ENCODE measurements at regions not wholly inside any gene's neighbourhood (a gene's known extent, or its start where the extent isn't known, plus 50 kb on each side); places are given as distances from the start of the nearest gene placed in this dataset.

DNA sequence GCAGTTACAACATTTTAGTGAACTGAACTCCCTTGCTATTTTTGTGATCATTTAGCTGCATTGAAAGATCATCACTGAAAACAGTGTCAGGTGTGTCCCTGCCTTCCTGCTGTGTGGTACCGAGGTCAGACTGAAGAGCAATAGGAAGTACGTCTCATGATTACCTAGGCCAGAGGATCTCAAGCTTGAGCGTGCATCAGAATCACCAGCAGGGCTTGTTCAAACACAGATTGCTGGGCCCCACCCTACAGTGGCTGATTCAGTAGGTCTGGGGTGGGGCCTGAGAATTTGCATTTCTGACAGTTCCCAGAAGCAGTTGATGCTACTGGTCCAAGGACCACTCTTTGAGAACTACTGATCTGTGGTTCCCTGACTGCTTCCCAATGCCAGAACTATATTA lies 159.6 kb downstream of the ACTL7B start:
- Histone ChIP-seq H3K4me1 (ENCODE audit: insufficient read depth, low read length) (no peaks in the 10 kb centered on the region), H3K9ac (ENCODE audit: low read length) (no peak overlapping the region), H3K4me3 (ENCODE audit: insufficient read depth, low read depth, low read length) (no peak overlapping the region), H2AFZ (ENCODE audit: low read depth, low read length) (no peak overlapping the region), H3K4me2 (ENCODE audit: low read length) (no peak overlapping the region), H3K79me2 (ENCODE audit: insufficient read depth, low read length) (no peaks in the 10 kb centered on the region), H3K27ac (ENCODE audit: low read depth, low read length) (no peak overlapping the region), H3K9me3 (ENCODE audit: insufficient read depth, low read depth, low read length) (peaks cover 17% of the 10 kb centered on the region), H3K36me3 (ENCODE audit: insufficient read depth, low read length) (no peaks in the 10 kb centered on the region), H4K20me1 (ENCODE audit: insufficient read depth, low read length) (no peaks in the 10 kb centered on the region), H3K27me3 (ENCODE audit: insufficient read depth, low read length) (no peaks in the 10 kb centered on the region)
- Mint-ChIP-seq H3K9me3 (ENCODE audit: unreplicated experiment) (peaks cover 23% of the 10 kb centered on the region), H3K4me1 (ENCODE audit: low read depth, unreplicated experiment) (no peaks in the 10 kb centered on the region), H3K4me3 (ENCODE audit: unreplicated experiment) (no peak overlapping the region), H3K27ac (ENCODE audit: unreplicated experiment) (no peak overlapping the region), H3K36me3 (ENCODE audit: low read depth, unreplicated experiment) (no peaks in the 10 kb centered on the region), H3K27me3 (ENCODE audit: low read depth, unreplicated experiment) (peaks cover 4% of the 10 kb centered on the region)
- FAIRE-seq (no peak), DNase-seq (ENCODE audit: low read depth) (no peak)
- no peak for TF ChIP-seq EZH2 (IDR thresholded peaks at IDR 0.05; ENCODE audit: insufficient read depth, low read length)
- TF ChIP-seq, protein P1, sequence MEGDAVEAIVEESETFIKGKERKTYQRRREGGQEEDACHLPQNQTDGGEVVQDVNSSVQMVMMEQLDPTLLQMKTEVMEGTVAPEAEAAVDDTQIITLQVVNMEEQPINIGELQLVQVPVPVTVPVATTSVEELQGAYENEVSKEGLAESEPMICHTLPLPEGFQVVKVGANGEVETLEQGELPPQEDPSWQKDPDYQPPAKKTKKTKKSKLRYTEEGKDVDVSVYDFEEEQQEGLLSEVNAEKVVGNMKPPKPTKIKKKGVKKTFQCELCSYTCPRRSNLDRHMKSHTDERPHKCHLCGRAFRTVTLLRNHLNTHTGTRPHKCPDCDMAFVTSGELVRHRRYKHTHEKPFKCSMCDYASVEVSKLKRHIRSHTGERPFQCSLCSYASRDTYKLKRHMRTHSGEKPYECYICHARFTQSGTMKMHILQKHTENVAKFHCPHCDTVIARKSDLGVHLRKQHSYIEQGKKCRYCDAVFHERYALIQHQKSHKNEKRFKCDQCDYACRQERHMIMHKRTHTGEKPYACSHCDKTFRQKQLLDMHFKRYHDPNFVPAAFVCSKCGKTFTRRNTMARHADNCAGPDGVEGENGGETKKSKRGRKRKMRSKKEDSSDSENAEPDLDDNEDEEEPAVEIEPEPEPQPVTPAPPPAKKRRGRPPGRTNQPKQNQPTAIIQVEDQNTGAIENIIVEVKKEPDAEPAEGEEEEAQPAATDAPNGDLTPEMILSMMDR (IDR thresholded peaks at IDR 0.05; ENCODE audit: insufficient read depth, low read depth, low read length): no peak

DNA sequence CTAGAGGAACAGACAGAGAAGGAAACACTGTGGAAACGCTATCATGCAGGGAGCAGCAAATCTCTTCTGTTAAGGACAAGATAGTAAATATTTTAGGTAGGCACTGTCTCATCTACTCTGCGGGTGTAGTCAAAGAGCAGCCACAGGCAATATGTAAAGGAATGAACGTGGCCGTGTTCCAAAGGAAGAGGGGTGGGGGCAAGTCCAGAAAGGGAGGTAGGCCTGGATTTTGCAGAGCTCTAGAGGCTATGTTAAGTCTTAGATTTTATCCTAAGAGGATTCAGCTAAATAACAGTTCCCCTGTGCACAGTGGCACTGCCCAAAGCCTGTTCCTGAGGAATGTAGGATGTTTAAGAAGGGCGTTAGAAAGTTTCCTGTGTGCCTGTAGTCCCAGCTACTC lies 161.6 kb downstream of the ACTL7B start:
- Mint-ChIP-seq H3K4me3 (ENCODE audit: unreplicated experiment) (no peak overlapping the region), H3K27me3 (ENCODE audit: low read depth, unreplicated experiment) (peaks cover 4% of the 10 kb centered on the region), H3K27ac (ENCODE audit: unreplicated experiment) (no peak overlapping the region), H3K4me1 (ENCODE audit: low read depth, unreplicated experiment) (no peaks in the 10 kb centered on the region), H3K36me3 (ENCODE audit: low read depth, unreplicated experiment) (no peaks in the 10 kb centered on the region), H3K9me3 (ENCODE audit: unreplicated experiment) (peaks cover 23% of the 10 kb centered on the region)
- no peaks in the 10 kb centered on the region for H3K27me3 ChIP-seq (ENCODE audit: insufficient read depth, low read length)
- H3K4me2 ChIP-seq (ENCODE audit: low read length): no peak overlapping the region
- H3K36me3 ChIP-seq (ENCODE audit: insufficient read depth, low read length): no peaks in the 10 kb centered on the region
- no peak overlapping the region for H2AFZ ChIP-seq (ENCODE audit: low read depth, low read length)
- DNase-seq (ENCODE audit: low read depth): no peak
- H3K4me3 ChIP-seq (ENCODE audit: insufficient read depth, low read depth, low read length): no peak overlapping the region
- peaks cover 17% of the 10 kb centered on the region for H3K9me3 ChIP-seq (ENCODE audit: insufficient read depth, low read depth, low read length)
- TF ChIP-seq EZH2 (IDR thresholded peaks at IDR 0.05; ENCODE audit: insufficient read depth, low read length): no peak
- TF ChIP-seq, protein P1 (IDR thresholded peaks at IDR 0.05; ENCODE audit: insufficient read depth, low read depth, low read length): no peak
- H4K20me1 ChIP-seq (ENCODE audit: insufficient read depth, low read length): no peaks in the 10 kb centered on the region
- H3K9ac ChIP-seq (ENCODE audit: low read length): no peak overlapping the region
- FAIRE-seq: no peak
- H3K4me1 ChIP-seq (ENCODE audit: insufficient read depth, low read length): no peaks in the 10 kb centered on the region
- no peak overlapping the region for H3K27ac ChIP-seq (ENCODE audit: low read depth, low read length)
- no peaks in the 10 kb centered on the region for H3K79me2 ChIP-seq (ENCODE audit: insufficient read depth, low read length)

DNA sequence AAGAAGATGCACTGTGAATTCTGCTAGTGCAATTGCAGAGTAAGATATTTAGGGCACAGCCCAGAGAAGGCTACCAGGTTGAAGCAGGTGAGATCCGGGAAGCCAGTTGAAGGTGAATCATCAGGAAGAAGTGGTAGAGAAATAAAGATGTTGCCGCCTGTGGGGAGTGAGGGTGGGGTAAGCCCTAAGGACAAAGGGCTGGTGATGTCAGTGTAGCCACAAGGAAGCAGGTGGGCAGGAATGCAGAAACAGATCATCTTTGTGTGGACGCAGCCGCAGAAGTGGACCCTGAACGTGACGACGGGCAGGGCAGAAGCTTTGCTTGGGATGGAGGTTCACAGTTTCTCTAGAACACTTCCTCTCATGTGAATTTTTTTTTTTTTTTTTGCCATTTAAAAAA lies 164.2 kb downstream of the ACTL7B start:
- Mint-ChIP-seq H3K4me1 (ENCODE audit: low read depth, unreplicated experiment) (peaks cover 7% of the 10 kb centered on the region), H3K27me3 (ENCODE audit: low read depth, unreplicated experiment) (peaks cover 4% of the 10 kb centered on the region), H3K9me3 (ENCODE audit: unreplicated experiment) (peaks cover 20% of the 10 kb centered on the region), H3K27ac (ENCODE audit: unreplicated experiment) (no peak overlapping the region), H3K4me3 (ENCODE audit: unreplicated experiment) (no peak overlapping the region), H3K36me3 (ENCODE audit: low read depth, unreplicated experiment) (no peaks in the 10 kb centered on the region)
- DNase-seq (ENCODE audit: low read depth) (no peak), FAIRE-seq (no peak)
- Histone ChIP-seq H3K4me1 (ENCODE audit: insufficient read depth, low read length) (peaks cover 5% of the 10 kb centered on the region), H3K4me3 (ENCODE audit: insufficient read depth, low read depth, low read length) (no peak overlapping the region), H2AFZ (ENCODE audit: low read depth, low read length) (no peak overlapping the region), H3K9ac (ENCODE audit: low read length) (no peak overlapping the region), H4K20me1 (ENCODE audit: insufficient read depth, low read length) (no peaks in the 10 kb centered on the region), H3K36me3 (ENCODE audit: insufficient read depth, low read length) (no peaks in the 10 kb centered on the region), H3K27ac (ENCODE audit: low read depth, low read length) (no peak overlapping the region), H3K4me2 (ENCODE audit: low read length) (no peak overlapping the region), H3K79me2 (ENCODE audit: insufficient read depth, low read length) (no peaks in the 10 kb centered on the region), H3K27me3 (ENCODE audit: insufficient read depth, low read length) (no peaks in the 10 kb centered on the region), H3K9me3 (ENCODE audit: insufficient read depth, low read depth, low read length) (peaks cover 20% of the 10 kb centered on the region)
- no peak for TF ChIP-seq EZH2 (IDR thresholded peaks at IDR 0.05; ENCODE audit: insufficient read depth, low read length)
- TF ChIP-seq, protein P1 (IDR thresholded peaks at IDR 0.05; ENCODE audit: insufficient read depth, low read depth, low read length): no peak

All from astrocyte (in vitro differentiated cells and primary cell).